MM.1S (cell line): ENCODE measurements at regions not wholly inside any gene's neighbourhood (a gene's known extent, or its start where the extent isn't known, plus 50 kb on each side); places are given as distances from the start of the nearest gene placed in this dataset.

Experiments
- CTCF ChIP-seq: fragments of 300-600 bp; sonication (generic); IDR thresholded peaks from 2 replicates; pipeline ENCODE4 v1.5.1; 2016; ENCODE audit warnings: antibody characterized with exemption, low read length, mixed read lengths
- EZH2 ChIP-seq: fragments of 300-600 bp; sonication (generic); optimal IDR thresholded peaks from 2 replicates; pipeline ENCODE3; 2017; ENCODE audit warnings: low read depth, mild to moderate bottlenecking, antibody characterized with exemption, low read length, mixed read lengths

GRCh38 chr16:73159296-73159695, 111.4 kb upstream of the ZFHX3 start:
- TF ChIP-seq EZH2 (no peak), CTCF (no peak)
